Esophagus squamous epithelium (tissue), 4 donors: ENCODE measurements at regions not wholly inside any gene's neighbourhood (a gene's known extent, or its start where the extent isn't known, plus 50 kb on each side); places are given as distances from the start of the nearest gene placed in this dataset.

Source experiments
- POLR2A ChIP-seq, 4 donors: fragments of 450-650 bp; IDR thresholded peaks; one replicate each; pipeline ENCODE4 v1.6.1; 2017; ENCODE audit warnings: antibody characterized with exemption in 4 of 4, mild to moderate bottlenecking in 4 of 4, moderate library complexity in 3 of 4
- TF ChIP-seq, protein P1 (sequence below), 6 experiments: fragments of 450-650 bp in 4 of 6; fragments of 200-600 bp in 2 of 6; sonication (generic) in 2 of 6; IDR thresholded peaks; one replicate each; pipeline ENCODE4 v1.5.1; 2016 to 2019; ENCODE audit warnings: antibody characterized with exemption in 6 of 6, mild to moderate bottlenecking in 4 of 6, moderate library complexity in 4 of 6

DNA sequence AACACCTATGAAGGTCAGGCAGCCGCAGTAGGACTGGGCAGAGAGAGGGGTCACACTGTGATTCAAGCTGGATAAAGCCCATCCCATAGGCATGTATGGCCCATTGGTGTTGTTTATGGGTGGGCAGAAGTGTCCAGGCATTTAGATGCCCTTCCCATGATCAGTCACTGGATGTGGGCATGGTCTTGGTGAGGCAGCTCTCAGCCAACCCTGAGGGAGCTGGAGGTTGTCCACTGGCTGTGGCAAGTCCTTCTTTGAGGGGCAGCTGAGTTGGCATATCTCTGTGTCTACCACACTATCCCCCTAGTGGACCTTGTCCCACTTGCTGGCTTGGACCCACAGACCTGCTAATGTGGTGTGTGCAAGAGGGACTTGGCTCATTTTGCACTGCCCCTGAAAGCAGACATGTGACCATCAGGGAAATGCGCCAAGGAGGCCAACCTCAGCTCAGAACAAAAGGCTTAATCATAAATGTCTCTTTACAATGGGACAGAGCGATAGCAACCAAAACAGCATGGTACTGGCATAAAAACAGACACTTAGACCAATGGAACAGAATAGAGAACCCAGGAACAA, 82.0 kb downstream of the TMEM17 start:
- TF ChIP-seq, protein P1, sequence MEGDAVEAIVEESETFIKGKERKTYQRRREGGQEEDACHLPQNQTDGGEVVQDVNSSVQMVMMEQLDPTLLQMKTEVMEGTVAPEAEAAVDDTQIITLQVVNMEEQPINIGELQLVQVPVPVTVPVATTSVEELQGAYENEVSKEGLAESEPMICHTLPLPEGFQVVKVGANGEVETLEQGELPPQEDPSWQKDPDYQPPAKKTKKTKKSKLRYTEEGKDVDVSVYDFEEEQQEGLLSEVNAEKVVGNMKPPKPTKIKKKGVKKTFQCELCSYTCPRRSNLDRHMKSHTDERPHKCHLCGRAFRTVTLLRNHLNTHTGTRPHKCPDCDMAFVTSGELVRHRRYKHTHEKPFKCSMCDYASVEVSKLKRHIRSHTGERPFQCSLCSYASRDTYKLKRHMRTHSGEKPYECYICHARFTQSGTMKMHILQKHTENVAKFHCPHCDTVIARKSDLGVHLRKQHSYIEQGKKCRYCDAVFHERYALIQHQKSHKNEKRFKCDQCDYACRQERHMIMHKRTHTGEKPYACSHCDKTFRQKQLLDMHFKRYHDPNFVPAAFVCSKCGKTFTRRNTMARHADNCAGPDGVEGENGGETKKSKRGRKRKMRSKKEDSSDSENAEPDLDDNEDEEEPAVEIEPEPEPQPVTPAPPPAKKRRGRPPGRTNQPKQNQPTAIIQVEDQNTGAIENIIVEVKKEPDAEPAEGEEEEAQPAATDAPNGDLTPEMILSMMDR (IDR thresholded peaks at IDR 0.05), result no peak
- TF ChIP-seq POLR2A (IDR thresholded peaks at IDR 0.05), result no peak
